Endodermal cell (in vitro differentiated cells): ENCODE measurements at regions not wholly inside any gene's neighbourhood (a gene's known extent, or its start where the extent isn't known, plus 50 kb on each side); places are given as distances from the start of the nearest gene placed in this dataset.

Experiments
- DNase-seq: peaks from one replicate; pipeline ENCODE4 v3.0.0-alpha.2; 2017
- H3K27ac ChIP-seq: 2 replicates; pipeline ENCODE4 v1.5.1; 2013; ENCODE audit warnings: mild to moderate bottlenecking, low read depth, low read length, moderate library complexity
- H3K27me3 ChIP-seq: 2 replicates; pipeline ENCODE4 v1.6.1; 2013; ENCODE audit warnings: mild to moderate bottlenecking, low read length, moderate library complexity; ENCODE audit not compliant: insufficient read depth, control insufficient read depth, poor library complexity, severe bottlenecking
- H3K36me3 ChIP-seq: 2 replicates; pipeline ENCODE4 v1.7.0; 2013; ENCODE audit warnings: mild to moderate bottlenecking, low read length, moderate library complexity; ENCODE audit not compliant: control insufficient read depth, insufficient read depth
- H3K4me1 ChIP-seq: one replicate; pipeline ENCODE4 v1.7.0; 2013; ENCODE audit warnings: low read length; ENCODE audit not compliant: control insufficient read depth, insufficient read depth
- H3K4me3 ChIP-seq: 2 replicates; pipeline ENCODE4 v1.5.1; 2013; ENCODE audit warnings: mild to moderate bottlenecking, low read length, moderate library complexity
- H3K9ac ChIP-seq: 2 replicates; pipeline ENCODE4 v1.6.1; 2013; ENCODE audit warnings: mild to moderate bottlenecking, low read length, moderate library complexity; ENCODE audit not compliant: poor library complexity, severe bottlenecking; ENCODE audit errors: extremely low read depth
- H3K9me3 ChIP-seq: 2 replicates; pipeline ENCODE4 v1.6.1; 2013; ENCODE audit warnings: mild to moderate bottlenecking, low read length, moderate library complexity; ENCODE audit not compliant: control insufficient read depth
- H3K27ac Mint-ChIP-seq: 2 replicates; pipeline ENCODE4 v1.8.0; 2020; ENCODE audit warnings: mixed read lengths
- H3K27me3 Mint-ChIP-seq: 2 replicates; pipeline ENCODE4 v1.8.0; 2021; ENCODE audit warnings: mild to moderate bottlenecking, mixed read lengths; ENCODE audit not compliant: insufficient read depth
- H3K36me3 Mint-ChIP-seq: 2 replicates; pipeline ENCODE4 v1.8.0; 2020; ENCODE audit warnings: low read depth, mixed read lengths
- H3K4me1 Mint-ChIP-seq: 2 replicates; pipeline ENCODE4 v1.8.0; 2020; ENCODE audit warnings: mixed read lengths
- H3K4me3 Mint-ChIP-seq: 2 replicates; pipeline ENCODE4 v1.8.0; 2020; ENCODE audit warnings: mild to moderate bottlenecking, moderate library complexity, mixed read lengths
- H3K9me3 Mint-ChIP-seq: 2 replicates; pipeline ENCODE4 v1.8.0; 2020; ENCODE audit warnings: mild to moderate bottlenecking, mixed read lengths
- WGBS, 2 experiments: methylation state at CpG; one replicate each; pipeline versions ENCODE4 v1.1.5 to v1.1.7; 2013; ENCODE audit warnings: missing lambda C conversion rate in 2 of 2, mixed read lengths in 1 of 2; ENCODE audit not compliant: insufficient coverage in 1 of 2, insufficient read length in 1 of 2; 5-methylcytosine and 5-hydroxymethylcytosine counted together
- TF ChIP-seq, protein P1 (sequence below): fragments of 200-600 bp; sonication (generic); conservative IDR thresholded peaks from 2 replicates; pipeline ENCODE4 v1.5.0; 2021; ENCODE audit warnings: antibody characterized with exemption, mild to moderate bottlenecking

DNA sequence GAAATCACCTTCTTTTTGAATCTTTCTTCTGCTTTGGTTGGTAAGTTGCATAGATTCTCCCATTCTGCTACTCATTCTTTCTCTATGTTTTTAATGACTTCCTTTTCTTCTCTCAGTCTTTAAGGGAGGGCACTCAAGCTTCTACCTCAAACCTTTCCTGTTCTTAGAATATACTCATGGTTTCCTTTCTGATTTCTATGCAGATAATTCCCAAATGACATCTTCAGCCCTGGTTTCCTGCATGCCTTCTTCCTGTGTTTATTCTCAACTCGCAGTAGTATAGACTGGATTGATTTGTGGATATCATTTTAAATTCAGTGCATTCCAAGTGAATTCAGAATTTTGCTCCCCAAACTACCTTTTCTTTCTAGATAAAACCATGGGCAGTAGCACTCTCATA, 803.6 kb downstream of the METTL15 start:
- no peaks in the 10 kb centered on the region for H3K4me1 ChIP-seq
- H3K36me3 ChIP-seq = no peaks in the 10 kb centered on the region
- H3K4me3 Mint-ChIP-seq = no peak overlapping the region
- no peak overlapping the region for H3K27ac ChIP-seq
- H3K4me1 Mint-ChIP-seq = peaks cover 4% of the 10 kb centered on the region
- no peaks in the 10 kb centered on the region for H3K27me3 ChIP-seq
- no peaks in the 10 kb centered on the region for H3K9me3 ChIP-seq
- TF ChIP-seq, protein P1, sequence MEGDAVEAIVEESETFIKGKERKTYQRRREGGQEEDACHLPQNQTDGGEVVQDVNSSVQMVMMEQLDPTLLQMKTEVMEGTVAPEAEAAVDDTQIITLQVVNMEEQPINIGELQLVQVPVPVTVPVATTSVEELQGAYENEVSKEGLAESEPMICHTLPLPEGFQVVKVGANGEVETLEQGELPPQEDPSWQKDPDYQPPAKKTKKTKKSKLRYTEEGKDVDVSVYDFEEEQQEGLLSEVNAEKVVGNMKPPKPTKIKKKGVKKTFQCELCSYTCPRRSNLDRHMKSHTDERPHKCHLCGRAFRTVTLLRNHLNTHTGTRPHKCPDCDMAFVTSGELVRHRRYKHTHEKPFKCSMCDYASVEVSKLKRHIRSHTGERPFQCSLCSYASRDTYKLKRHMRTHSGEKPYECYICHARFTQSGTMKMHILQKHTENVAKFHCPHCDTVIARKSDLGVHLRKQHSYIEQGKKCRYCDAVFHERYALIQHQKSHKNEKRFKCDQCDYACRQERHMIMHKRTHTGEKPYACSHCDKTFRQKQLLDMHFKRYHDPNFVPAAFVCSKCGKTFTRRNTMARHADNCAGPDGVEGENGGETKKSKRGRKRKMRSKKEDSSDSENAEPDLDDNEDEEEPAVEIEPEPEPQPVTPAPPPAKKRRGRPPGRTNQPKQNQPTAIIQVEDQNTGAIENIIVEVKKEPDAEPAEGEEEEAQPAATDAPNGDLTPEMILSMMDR = no peak
- H3K27ac Mint-ChIP-seq = no peak overlapping the region
- no peak overlapping the region for H3K9ac ChIP-seq
- no peak overlapping the region for H3K4me3 ChIP-seq
- no peak for DNase-seq
- WGBS, 2 experiments = 83 to 100% methylated on average over 1 of the region's 1 CpG
- no peaks in the 10 kb centered on the region for H3K36me3 Mint-ChIP-seq
- peaks cover 1% of the 10 kb centered on the region for H3K27me3 Mint-ChIP-seq
- H3K9me3 Mint-ChIP-seq = no peaks in the 10 kb centered on the region

DNA sequence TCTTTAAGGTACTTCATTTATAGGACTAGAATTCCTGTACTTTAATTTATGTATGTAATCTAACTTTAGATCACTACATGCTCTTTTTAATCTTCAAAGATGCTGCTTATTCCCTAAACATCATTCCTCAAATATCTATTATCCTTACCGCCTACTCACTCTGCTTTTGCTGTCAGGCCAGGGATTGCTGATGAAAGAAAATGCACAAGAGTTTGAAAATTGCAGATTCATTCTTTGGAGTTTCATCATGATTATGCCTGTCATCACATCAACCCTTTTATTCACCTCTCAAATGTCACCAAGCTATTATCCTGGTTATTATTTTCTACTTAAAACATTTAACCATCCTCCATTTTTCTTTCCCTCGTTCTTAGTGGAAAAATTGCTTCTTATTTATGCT, 802.7 kb downstream of the METTL15 start:
- Histone ChIP-seq H3K27ac (no peak overlapping the region), H3K9ac (no peak overlapping the region), H3K9me3 (no peaks in the 10 kb centered on the region), H3K36me3 (no peaks in the 10 kb centered on the region), H3K4me3 (no peak overlapping the region), H3K4me1 (no peaks in the 10 kb centered on the region), H3K27me3 (no peaks in the 10 kb centered on the region)
- H3K4me1 Mint-ChIP-seq = peaks cover 4% of the 10 kb centered on the region
- H3K9me3 Mint-ChIP-seq = no peaks in the 10 kb centered on the region
- DNase-seq = no peak
- TF ChIP-seq, protein P1 = no peak
- 93 to 98% methylated on average over 2 of the region's 2 CpGs for WGBS, 2 experiments
- no peaks in the 10 kb centered on the region for H3K36me3 Mint-ChIP-seq
- no peak overlapping the region for H3K27ac Mint-ChIP-seq
- no peak overlapping the region for H3K4me3 Mint-ChIP-seq
- peaks cover 1% of the 10 kb centered on the region for H3K27me3 Mint-ChIP-seq

DNA sequence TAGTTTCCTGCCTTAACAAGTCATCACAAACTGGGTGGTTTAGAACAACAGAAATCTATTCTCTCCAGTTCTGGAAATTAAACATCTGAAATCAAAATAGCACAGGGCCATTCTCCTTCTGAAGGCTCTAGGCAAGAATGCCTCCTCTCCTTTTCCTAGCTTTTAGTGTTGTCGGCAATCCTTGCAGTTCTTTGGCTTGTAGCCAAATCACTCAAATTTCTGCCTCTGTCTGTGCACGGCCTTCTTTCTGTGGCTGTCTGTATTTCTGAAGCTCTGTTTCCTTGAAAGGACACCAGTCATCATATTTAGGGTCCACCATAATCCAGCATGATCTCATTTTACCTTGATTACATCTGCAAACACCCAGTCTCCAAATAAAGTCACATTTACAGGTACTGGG, 795.5 kb downstream of the METTL15 start:
- 83 to 84% methylated on average over 1 to 2 of the region's 2 CpGs for WGBS, 2 experiments
- no peak overlapping the region for H3K27ac Mint-ChIP-seq

More for the DNA sequence above, 795.5 kb downstream of the METTL15 start:
- Mint-ChIP-seq H3K36me3 (no peaks in the 10 kb centered on the region), H3K27me3 (no peaks in the 10 kb centered on the region), H3K4me1 (no peaks in the 10 kb centered on the region), H3K4me3 (no peak overlapping the region), H3K9me3 (no peaks in the 10 kb centered on the region)
- Histone ChIP-seq H3K9me3 (no peaks in the 10 kb centered on the region), H3K27ac (no peak overlapping the region), H3K27me3 (no peaks in the 10 kb centered on the region), H3K4me1 (no peaks in the 10 kb centered on the region), H3K36me3 (no peaks in the 10 kb centered on the region), H3K9ac (no peak overlapping the region), H3K4me3 (no peak overlapping the region)
- TF ChIP-seq, protein P1 = no peak
- DNase-seq = no peak
